HG03558 (cell line): ENCODE measurements at regions not wholly inside any gene's neighbourhood (a gene's known extent, or its start where the extent isn't known, plus 50 kb on each side); places are given as distances from the start of the nearest gene placed in this dataset.

Experiments
- ATAC-seq: cut with Tn5 transposase; IDR thresholded peaks from one replicate; pipeline ENCODE4 v1.9.1; 2021; ENCODE audit warnings: moderate number of reproducible peaks; ENCODE audit not compliant: unreplicated experiment; ENCODE audit errors: extremely low read depth

- ATAC-seq, result no peak
Observed at GRCh38 chr19:29450812-29451211, 75.0 kb upstream of the VSTM2B start.

- no peak for ATAC-seq
Observed at GRCh38 chr19:29454109-29454508, 71.7 kb upstream of the VSTM2B start.

- no peak for ATAC-seq
Observed at GRCh38 chr19:29457413-29457812, 68.4 kb upstream of the VSTM2B start.

- ATAC-seq, result no peak
Observed at GRCh38 chr19:29467824-29468401, 57.9 kb upstream of the VSTM2B start.

- ATAC-seq, result no peak
Observed at GRCh38 chr19:29475469-29475868, 50.3 kb upstream of the VSTM2B start.
